WI38 (cell line): ENCODE measurements at regions not wholly inside any gene's neighbourhood (a gene's known extent, or its start where the extent isn't known, plus 50 kb on each side); places are given as distances from the start of the nearest gene placed in this dataset.

Experiments
- H3K4me3 ChIP-seq: 2 replicates; pipeline ENCODE4 v1.5.1; 2011; ENCODE audit warnings: low read depth, mild to moderate bottlenecking, control low read depth, low read length
- CTCF ChIP-seq: IDR thresholded peaks from 2 replicates; pipeline ENCODE4 v1.5.1; 2012; ENCODE audit warnings: low read depth, mild to moderate bottlenecking, control low read depth, low read length

- no peak for TF ChIP-seq CTCF
- H3K4me3 ChIP-seq, result no peak overlapping the region
These were observed 127.6 kb upstream of the MID1 start for GRCh38 chrX:10747975-10748374.

- no peak overlapping the region for H3K4me3 ChIP-seq
- TF ChIP-seq CTCF, result no peak
These were observed 128.7 kb upstream of the MID1 start for GRCh38 chrX:10749113-10749512.

- no peak overlapping the region for H3K4me3 ChIP-seq
- TF ChIP-seq CTCF, result no peak
These were observed 130.2 kb upstream of the MID1 start for GRCh38 chrX:10750581-10750980.

DNA sequence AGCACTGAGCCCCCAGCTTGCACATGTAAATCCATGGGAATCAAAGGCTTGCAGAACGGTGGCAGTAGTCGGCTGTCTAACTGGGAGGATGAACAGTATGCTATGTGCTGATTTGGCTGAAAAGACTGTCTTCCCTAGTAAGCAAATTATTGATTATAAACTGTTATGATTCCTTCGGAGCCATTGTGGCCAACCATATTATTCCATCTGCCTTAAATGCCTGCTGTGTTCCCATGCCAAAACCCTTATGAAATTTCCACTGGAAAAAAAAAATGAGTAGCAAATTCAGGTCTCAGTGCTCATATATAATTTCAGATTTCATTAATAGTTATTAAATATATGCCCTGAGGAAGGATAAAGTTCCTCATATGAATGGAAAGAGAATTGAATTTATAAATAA lies 132.7 kb upstream of the MID1 start:
- no peak for TF ChIP-seq CTCF
- no peak overlapping the region for H3K4me3 ChIP-seq

- no peak for TF ChIP-seq CTCF
- H3K4me3 ChIP-seq, result no peak overlapping the region
These were observed 134.1 kb upstream of the MID1 start for GRCh38 chrX:10754445-10754844.

- no peak for TF ChIP-seq CTCF
- H3K4me3 ChIP-seq, result peak overlapping the region; percentile 22; the same call in 1 of the 2 replicates
These were observed 135.3 kb upstream of the MID1 start for GRCh38 chrX:10755439-10756334.

- H3K4me3 ChIP-seq, result no peak overlapping the region
- no peak for TF ChIP-seq CTCF
These were observed 136.1 kb upstream of the MID1 start for GRCh38 chrX:10756441-10756840.
